ENCODE measurements at regions not wholly inside any gene's neighbourhood (a gene's known extent, or its start where the extent isn't known, plus 50 kb on each side); places are given as distances from the start of the nearest gene placed in this dataset.

DNA sequence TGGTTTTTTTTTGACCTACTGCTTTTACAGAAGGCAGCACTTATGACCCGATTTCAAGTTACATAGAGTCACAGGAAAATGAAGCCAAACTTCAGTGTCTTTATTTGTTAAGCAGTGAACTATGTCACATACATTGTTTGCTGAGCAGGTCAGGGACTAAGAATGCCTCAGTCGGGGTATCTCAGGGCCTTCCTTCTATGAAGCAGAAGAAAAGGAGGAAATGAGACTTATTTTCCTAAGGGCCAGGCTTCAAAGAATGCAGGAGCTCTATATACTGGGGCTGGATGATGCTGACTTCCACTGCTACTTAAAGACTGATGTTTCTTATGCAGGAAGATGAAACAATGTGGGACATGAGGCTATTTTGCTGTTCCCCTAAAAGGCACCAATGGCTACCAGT lies 558.4 kb upstream of the IGFBP7 start:
- no peaks in the 10 kb centered on the region for H4K20me1 ChIP-seq (ENCODE audit: insufficient read depth)
- H3F3A ChIP-seq (ENCODE audit: insufficient read depth, low read length, poor library complexity, severe bottlenecking) = no peaks in the 10 kb centered on the region
- no peaks in the 10 kb centered on the region for H3K27me3 ChIP-seq (ENCODE audit: insufficient read depth, low read depth, low read length)
- H3K9me3 ChIP-seq (ENCODE audit: low read length) = no peaks in the 10 kb centered on the region
- H3K4me2 ChIP-seq (ENCODE audit: low read length) = no peak overlapping the region
- H3K79me2 ChIP-seq (replicated peaks; ENCODE audit: insufficient read depth, low read length) = no peaks in the 10 kb centered on the region
- H2AFZ ChIP-seq (ENCODE audit: low read depth, low read length) = no peak overlapping the region
- H3K9me2 ChIP-seq (ENCODE audit: insufficient read depth, low read length) = no peaks in the 10 kb centered on the region
- no peaks in the 10 kb centered on the region for H3K36me3 ChIP-seq (ENCODE audit: insufficient read depth, low read length)
- TF ChIP-seq EZH2 (IDR thresholded peaks at IDR 0.05; ENCODE audit: borderline replicate concordance, insufficient read depth, low read length, poor library complexity, severe bottlenecking) = no peak
- no peak for TF ChIP-seq EP300 (conservative IDR thresholded peaks at IDR 0.05; ENCODE audit: poor library complexity, severe bottlenecking)
- TF ChIP-seq POLR2AphosphoS5 (IDR thresholded peaks at IDR 0.05) = no peak
- TF ChIP-seq, protein P1, sequence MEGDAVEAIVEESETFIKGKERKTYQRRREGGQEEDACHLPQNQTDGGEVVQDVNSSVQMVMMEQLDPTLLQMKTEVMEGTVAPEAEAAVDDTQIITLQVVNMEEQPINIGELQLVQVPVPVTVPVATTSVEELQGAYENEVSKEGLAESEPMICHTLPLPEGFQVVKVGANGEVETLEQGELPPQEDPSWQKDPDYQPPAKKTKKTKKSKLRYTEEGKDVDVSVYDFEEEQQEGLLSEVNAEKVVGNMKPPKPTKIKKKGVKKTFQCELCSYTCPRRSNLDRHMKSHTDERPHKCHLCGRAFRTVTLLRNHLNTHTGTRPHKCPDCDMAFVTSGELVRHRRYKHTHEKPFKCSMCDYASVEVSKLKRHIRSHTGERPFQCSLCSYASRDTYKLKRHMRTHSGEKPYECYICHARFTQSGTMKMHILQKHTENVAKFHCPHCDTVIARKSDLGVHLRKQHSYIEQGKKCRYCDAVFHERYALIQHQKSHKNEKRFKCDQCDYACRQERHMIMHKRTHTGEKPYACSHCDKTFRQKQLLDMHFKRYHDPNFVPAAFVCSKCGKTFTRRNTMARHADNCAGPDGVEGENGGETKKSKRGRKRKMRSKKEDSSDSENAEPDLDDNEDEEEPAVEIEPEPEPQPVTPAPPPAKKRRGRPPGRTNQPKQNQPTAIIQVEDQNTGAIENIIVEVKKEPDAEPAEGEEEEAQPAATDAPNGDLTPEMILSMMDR (IDR thresholded peaks at IDR 0.05; ENCODE audit: poor library complexity, severe bottlenecking) = no peak
- TF ChIP-seq MXI1 (conservative IDR thresholded peaks at IDR 0.05; ENCODE audit: poor library complexity, severe bottlenecking) = no peak
- no peak for TF ChIP-seq SMC3 (conservative IDR thresholded peaks at IDR 0.05; ENCODE audit: poor library complexity)
- TF ChIP-seq RAD21 (conservative IDR thresholded peaks at IDR 0.05) = no peak
- no peak for TF ChIP-seq REST (IDR thresholded peaks at IDR 0.05; ENCODE audit: borderline replicate concordance)
- no peak for TF ChIP-seq TAF1 (IDR thresholded peaks at IDR 0.05; ENCODE audit: low read depth)
- H3K4me3 ChIP-seq (ENCODE audit: low read length) = no peak overlapping the region
- H3K27ac ChIP-seq (ENCODE audit: low read length) = no peak overlapping the region
- no peak overlapping the region for H3K9ac ChIP-seq (ENCODE audit: low read length)

GRCh38 chr4:57665806-57666205 lies 555.6 kb upstream of the IGFBP7 start:
- H3K79me2 ChIP-seq (replicated peaks; ENCODE audit: insufficient read depth, low read length) = no peaks in the 10 kb centered on the region
- H3K9me2 ChIP-seq (ENCODE audit: insufficient read depth, low read length) = no peaks in the 10 kb centered on the region
- H3K4me2 ChIP-seq (ENCODE audit: low read length) = no peak overlapping the region
- H3K27ac ChIP-seq (ENCODE audit: low read length) = no peak overlapping the region
- no peaks in the 10 kb centered on the region for H3K9me3 ChIP-seq (ENCODE audit: low read length)
- H3K27me3 ChIP-seq (ENCODE audit: insufficient read depth, low read depth, low read length) = no peaks in the 10 kb centered on the region
- H4K20me1 ChIP-seq (ENCODE audit: insufficient read depth) = no peaks in the 10 kb centered on the region
- H3F3A ChIP-seq (ENCODE audit: insufficient read depth, low read length, poor library complexity, severe bottlenecking) = no peaks in the 10 kb centered on the region
- H3K36me3 ChIP-seq (ENCODE audit: insufficient read depth, low read length) = no peaks in the 10 kb centered on the region
- TF ChIP-seq TAF1 (IDR thresholded peaks at IDR 0.05; ENCODE audit: low read depth) (no peak), RAD21 (conservative IDR thresholded peaks at IDR 0.05) (no peak), EP300 (conservative IDR thresholded peaks at IDR 0.05; ENCODE audit: poor library complexity, severe bottlenecking) (no peak), POLR2AphosphoS5 (IDR thresholded peaks at IDR 0.05) (no peak), SMC3 (conservative IDR thresholded peaks at IDR 0.05; ENCODE audit: poor library complexity) (no peak), REST (IDR thresholded peaks at IDR 0.05; ENCODE audit: borderline replicate concordance) (no peak), EZH2 (IDR thresholded peaks at IDR 0.05; ENCODE audit: borderline replicate concordance, insufficient read depth, low read length, poor library complexity, severe bottlenecking) (no peak), MXI1 (conservative IDR thresholded peaks at IDR 0.05; ENCODE audit: poor library complexity, severe bottlenecking) (no peak)
- TF ChIP-seq, protein P1 (IDR thresholded peaks at IDR 0.05; ENCODE audit: poor library complexity, severe bottlenecking) = no peak
- H3K4me3 ChIP-seq (ENCODE audit: low read length) = no peak overlapping the region
- H2AFZ ChIP-seq (ENCODE audit: low read depth, low read length) = no peak overlapping the region
- H3K9ac ChIP-seq (ENCODE audit: low read length) = no peak overlapping the region
